ENCODE measurements at regions not wholly inside any gene's neighbourhood (a gene's known extent, or its start where the extent isn't known, plus 50 kb on each side); places are given as distances from the start of the nearest gene placed in this dataset.

DNA sequence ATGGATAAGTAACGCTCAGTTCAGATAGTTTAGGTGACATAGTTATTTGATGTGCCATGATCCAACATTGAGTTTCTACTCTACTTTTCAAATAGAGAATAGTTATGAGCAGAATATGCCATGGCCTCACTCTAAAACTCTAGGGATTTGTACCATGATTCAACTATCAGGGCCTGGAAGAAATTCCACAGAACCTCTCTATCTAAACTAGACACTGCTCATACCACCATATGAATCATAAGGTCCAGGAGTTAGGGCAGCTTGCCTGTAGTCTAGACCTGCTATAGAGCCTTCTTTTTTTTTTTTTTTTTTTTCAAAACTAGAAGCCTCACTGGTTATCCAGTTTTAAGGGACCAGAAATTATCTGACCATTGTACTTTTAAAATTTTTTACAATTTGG lies 571.8 kb upstream of the IMPG1 start:
- Histone ChIP-seq H3K9ac (ENCODE audit: low read depth in 1 of 2, low read length in 2 of 2) (no peak overlapping the region), H3K4me1 (ENCODE audit: control insufficient read depth in 4 of 4, insufficient read depth in 4 of 4, low read length in 3 of 4) (no peaks in the 10 kb centered on the region), H3K36me3 (ENCODE audit: control insufficient read depth in 4 of 4, insufficient read depth in 3 of 4, low read depth in 1 of 4, low read length in 3 of 4) (no peaks in the 10 kb centered on the region), H3K9me3 (ENCODE audit: control insufficient read depth in 4 of 4, low read length in 3 of 4) (no peaks in the 10 kb centered on the region), H3K4me3 (ENCODE audit: low read depth in 1 of 3, low read length in 3 of 3) (no peak overlapping the region), H3K27ac (ENCODE audit: low read depth in 1 of 2, low read length in 2 of 2) (no peak overlapping the region), H3K27me3 (ENCODE audit: control insufficient read depth in 4 of 4, insufficient read depth in 4 of 4, low read length in 3 of 4) (no peaks in the 10 kb centered on the region)
- TF ChIP-seq, protein P1, sequence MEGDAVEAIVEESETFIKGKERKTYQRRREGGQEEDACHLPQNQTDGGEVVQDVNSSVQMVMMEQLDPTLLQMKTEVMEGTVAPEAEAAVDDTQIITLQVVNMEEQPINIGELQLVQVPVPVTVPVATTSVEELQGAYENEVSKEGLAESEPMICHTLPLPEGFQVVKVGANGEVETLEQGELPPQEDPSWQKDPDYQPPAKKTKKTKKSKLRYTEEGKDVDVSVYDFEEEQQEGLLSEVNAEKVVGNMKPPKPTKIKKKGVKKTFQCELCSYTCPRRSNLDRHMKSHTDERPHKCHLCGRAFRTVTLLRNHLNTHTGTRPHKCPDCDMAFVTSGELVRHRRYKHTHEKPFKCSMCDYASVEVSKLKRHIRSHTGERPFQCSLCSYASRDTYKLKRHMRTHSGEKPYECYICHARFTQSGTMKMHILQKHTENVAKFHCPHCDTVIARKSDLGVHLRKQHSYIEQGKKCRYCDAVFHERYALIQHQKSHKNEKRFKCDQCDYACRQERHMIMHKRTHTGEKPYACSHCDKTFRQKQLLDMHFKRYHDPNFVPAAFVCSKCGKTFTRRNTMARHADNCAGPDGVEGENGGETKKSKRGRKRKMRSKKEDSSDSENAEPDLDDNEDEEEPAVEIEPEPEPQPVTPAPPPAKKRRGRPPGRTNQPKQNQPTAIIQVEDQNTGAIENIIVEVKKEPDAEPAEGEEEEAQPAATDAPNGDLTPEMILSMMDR (IDR thresholded peaks at IDR 0.05; ENCODE audit: low read depth, low read length, missing input control) = no peak
- TF ChIP-seq NR2F2 (IDR thresholded peaks at IDR 0.05) (no peak), EGR1 (IDR thresholded peaks at IDR 0.05; ENCODE audit: low read depth in 2 of 2) (no peak), HNF4G (IDR thresholded peaks at IDR 0.05) (no peak), SP1 (IDR thresholded peaks at IDR 0.05) (no peak), FOXA2 (IDR thresholded peaks at IDR 0.05) (no peak), RAD21 (IDR thresholded peaks at IDR 0.05) (no peak), GABPA (IDR thresholded peaks at IDR 0.05 in 1 of 2, conservative IDR thresholded peaks at IDR 0.05 in 1 of 2) (no peak), RXRA (IDR thresholded peaks at IDR 0.05) (no peak), HNF4A (conservative IDR thresholded peaks at IDR 0.05) (no peak), TAF1 (conservative IDR thresholded peaks at IDR 0.05) (no peak), YY1 (IDR thresholded peaks at IDR 0.05) (no peak), JUND (IDR thresholded peaks at IDR 0.05) (no peak), FOXA1 (IDR thresholded peaks at IDR 0.05) (no peak)
- TF ChIP-seq, protein P2, sequence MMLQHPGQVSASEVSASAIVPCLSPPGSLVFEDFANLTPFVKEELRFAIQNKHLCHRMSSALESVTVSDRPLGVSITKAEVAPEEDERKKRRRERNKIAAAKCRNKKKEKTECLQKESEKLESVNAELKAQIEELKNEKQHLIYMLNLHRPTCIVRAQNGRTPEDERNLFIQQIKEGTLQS (IDR thresholded peaks at IDR 0.05) = no peak
- TF ChIP-seq, protein P3, sequence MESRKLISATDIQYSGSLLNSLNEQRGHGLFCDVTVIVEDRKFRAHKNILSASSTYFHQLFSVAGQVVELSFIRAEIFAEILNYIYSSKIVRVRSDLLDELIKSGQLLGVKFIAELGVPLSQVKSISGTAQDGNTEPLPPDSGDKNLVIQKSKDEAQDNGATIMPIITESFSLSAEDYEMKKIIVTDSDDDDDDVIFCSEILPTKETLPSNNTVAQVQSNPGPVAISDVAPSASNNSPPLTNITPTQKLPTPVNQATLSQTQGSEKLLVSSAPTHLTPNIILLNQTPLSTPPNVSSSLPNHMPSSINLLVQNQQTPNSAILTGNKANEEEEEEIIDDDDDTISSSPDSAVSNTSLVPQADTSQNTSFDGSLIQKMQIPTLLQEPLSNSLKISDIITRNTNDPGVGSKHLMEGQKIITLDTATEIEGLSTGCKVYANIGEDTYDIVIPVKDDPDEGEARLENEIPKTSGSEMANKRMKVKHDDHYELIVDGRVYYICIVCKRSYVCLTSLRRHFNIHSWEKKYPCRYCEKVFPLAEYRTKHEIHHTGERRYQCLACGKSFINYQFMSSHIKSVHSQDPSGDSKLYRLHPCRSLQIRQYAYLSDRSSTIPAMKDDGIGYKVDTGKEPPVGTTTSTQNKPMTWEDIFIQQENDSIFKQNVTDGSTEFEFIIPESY (IDR thresholded peaks at IDR 0.05) = no peak
- TF ChIP-seq, protein P4, sequence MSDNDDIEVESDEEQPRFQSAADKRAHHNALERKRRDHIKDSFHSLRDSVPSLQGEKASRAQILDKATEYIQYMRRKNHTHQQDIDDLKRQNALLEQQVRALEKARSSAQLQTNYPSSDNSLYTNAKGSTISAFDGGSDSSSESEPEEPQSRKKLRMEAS (IDR thresholded peaks at IDR 0.05) = no peak
- TF ChIP-seq, protein P5, sequence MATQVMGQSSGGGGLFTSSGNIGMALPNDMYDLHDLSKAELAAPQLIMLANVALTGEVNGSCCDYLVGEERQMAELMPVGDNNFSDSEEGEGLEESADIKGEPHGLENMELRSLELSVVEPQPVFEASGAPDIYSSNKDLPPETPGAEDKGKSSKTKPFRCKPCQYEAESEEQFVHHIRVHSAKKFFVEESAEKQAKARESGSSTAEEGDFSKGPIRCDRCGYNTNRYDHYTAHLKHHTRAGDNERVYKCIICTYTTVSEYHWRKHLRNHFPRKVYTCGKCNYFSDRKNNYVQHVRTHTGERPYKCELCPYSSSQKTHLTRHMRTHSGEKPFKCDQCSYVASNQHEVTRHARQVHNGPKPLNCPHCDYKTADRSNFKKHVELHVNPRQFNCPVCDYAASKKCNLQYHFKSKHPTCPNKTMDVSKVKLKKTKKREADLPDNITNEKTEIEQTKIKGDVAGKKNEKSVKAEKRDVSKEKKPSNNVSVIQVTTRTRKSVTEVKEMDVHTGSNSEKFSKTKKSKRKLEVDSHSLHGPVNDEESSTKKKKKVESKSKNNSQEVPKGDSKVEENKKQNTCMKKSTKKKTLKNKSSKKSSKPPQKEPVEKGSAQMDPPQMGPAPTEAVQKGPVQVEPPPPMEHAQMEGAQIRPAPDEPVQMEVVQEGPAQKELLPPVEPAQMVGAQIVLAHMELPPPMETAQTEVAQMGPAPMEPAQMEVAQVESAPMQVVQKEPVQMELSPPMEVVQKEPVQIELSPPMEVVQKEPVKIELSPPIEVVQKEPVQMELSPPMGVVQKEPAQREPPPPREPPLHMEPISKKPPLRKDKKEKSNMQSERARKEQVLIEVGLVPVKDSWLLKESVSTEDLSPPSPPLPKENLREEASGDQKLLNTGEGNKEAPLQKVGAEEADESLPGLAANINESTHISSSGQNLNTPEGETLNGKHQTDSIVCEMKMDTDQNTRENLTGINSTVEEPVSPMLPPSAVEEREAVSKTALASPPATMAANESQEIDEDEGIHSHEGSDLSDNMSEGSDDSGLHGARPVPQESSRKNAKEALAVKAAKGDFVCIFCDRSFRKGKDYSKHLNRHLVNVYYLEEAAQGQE (IDR thresholded peaks at IDR 0.05) = no peak
- no peak for DNase-seq (ENCODE audit: low spot score)
- WGBS = 80% methylated on average over 1 of the region's 1 CpG

All from liver (tissue), 8 donors.